GM10266 (cell line): ENCODE measurements at regions not wholly inside any gene's neighbourhood (a gene's known extent, or its start where the extent isn't known, plus 50 kb on each side); places are given as distances from the start of the nearest gene placed in this dataset.
"Not testable (repeated sequence)": the region's sequence is repeated elsewhere in the genome, so short reads cannot be mapped to it uniquely, and the experiment has no call there.

Experiments used
- DNase-seq: peaks from one replicate; pipeline ENCODE4 v3.0.0; 2012; ENCODE audit errors: extremely low spot score
- TF ChIP-seq, protein P1 (sequence below): IDR thresholded peaks from 2 replicates; pipeline ENCODE4 v1.5.1; 2012; ENCODE audit warnings: mild to moderate bottlenecking, low read depth; ENCODE audit not compliant: control insufficient read depth, insufficient read depth; ENCODE audit errors: missing control alignments

DNA sequence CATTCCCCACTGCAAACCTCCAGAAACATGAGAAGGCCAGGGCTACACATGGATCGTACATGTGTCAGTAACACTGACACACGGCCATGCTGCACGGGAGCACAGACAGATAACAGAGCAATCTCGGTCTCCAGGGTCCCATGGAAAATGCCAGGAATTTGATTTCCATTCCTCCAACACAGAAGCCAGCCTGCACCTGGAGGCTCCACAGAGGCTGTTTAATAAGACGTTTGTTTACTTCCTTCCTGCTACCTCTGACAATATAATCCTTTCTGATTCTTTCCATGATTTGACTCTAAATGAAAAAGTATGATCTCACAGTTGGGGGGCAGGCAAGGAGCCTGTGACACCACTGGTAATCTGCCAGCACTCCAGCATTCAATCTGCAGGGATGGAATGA is 210.9 kb upstream of the DDX18 start:
- TF ChIP-seq, protein P1, sequence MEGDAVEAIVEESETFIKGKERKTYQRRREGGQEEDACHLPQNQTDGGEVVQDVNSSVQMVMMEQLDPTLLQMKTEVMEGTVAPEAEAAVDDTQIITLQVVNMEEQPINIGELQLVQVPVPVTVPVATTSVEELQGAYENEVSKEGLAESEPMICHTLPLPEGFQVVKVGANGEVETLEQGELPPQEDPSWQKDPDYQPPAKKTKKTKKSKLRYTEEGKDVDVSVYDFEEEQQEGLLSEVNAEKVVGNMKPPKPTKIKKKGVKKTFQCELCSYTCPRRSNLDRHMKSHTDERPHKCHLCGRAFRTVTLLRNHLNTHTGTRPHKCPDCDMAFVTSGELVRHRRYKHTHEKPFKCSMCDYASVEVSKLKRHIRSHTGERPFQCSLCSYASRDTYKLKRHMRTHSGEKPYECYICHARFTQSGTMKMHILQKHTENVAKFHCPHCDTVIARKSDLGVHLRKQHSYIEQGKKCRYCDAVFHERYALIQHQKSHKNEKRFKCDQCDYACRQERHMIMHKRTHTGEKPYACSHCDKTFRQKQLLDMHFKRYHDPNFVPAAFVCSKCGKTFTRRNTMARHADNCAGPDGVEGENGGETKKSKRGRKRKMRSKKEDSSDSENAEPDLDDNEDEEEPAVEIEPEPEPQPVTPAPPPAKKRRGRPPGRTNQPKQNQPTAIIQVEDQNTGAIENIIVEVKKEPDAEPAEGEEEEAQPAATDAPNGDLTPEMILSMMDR: no peak
- no peak for DNase-seq

DNA sequence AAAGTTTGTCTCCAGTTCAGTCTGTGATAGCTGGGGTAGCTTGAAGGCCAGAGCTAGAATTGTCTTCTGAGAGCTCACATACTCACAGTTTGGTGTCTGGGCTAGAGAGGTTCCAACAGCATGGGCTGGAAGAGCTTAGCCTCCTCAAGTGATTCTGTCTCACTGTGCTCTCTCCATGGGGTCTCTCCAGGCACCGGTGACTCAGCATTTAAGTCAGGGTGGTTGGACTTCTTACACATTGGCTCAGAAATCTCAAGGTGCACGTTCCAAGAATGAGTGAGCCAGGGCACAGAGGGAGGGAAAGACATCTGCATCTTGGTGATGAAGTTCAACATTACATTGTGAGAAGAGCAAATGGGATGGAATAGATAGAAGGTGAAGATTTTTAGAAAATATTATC is 207.3 kb upstream of the DDX18 start:
- no peak for DNase-seq

DNA sequence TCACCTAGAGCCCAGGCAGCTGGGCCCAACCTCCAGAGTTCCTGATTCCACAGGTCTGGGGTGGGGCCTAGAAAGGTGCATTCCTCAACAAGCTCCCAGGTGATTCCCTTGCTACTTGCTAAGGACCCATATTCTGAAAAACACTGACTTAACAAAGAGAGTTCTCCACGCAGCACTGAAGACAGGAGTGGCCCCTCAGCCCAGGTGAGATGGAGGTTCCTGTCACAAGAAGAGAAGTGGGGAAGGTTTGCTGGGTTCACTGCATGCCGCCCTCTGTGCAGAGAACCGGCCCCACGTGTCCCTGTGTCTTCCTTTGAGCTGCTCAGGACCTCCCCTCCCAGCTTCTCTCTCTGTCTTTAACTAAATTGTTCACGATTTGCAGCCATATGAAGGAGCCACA is 201.4 kb upstream of the DDX18 start:
- no peak for DNase-seq
- TF ChIP-seq, protein P1: no peak

More for the DNA sequence above, 207.3 kb upstream of the DDX18 start:
- TF ChIP-seq, protein P1: no peak

DNA sequence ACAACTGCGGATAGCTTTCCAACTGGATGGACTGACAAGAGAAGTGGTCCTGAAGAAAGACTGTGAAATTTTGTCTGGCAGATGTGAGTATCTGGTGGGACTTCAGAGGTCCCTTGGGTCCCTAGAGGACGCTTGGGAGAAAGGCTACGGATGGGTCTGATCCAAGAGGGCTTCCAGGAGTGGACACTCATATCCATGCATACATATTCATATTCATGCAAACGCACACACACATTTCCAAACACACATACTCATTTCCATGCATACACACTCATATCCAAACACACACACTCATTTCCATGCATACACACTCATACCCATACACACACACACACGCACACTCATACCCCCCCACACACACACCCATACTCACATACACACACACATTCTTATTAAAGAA is 200.2 kb upstream of the DDX18 start:
- TF ChIP-seq, protein P1: no peak
- DNase-seq: no peak

DNA sequence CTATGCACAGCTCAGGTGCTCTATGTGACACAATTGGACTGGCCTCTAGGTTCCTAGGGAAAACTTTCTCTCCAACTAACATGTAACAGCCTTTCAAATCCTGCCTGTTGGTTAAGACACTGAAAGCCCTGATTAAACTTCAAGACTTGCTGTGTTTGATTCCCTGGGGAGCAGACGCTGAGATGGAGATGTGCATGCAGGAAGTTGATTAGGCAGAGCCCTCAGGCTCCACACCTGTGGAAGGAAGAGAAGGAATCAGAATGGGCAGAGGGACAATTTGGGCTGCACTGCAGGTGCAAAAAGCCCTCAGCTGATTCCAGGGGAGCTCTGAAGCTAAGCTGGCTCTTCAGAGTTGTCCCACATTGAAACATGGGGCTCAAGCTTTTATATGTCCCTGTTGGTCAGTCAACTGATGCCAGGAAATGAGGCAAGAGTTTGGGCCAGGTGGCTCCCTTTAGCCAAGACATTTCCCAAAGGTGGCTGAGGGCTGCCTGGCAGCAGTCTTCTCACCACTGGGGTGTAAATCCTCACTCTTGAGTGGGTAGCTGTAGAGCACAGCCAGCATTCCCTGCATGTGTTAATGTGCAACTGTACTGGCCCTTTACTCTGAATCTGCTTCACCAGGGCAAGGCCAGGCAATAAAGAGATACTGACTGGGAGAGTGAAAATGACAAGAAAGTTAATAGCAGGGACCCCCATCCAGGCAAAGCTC is 199.5 kb upstream of the DDX18 start:
- TF ChIP-seq, protein P1: no peak
- DNase-seq: no peak

DNA sequence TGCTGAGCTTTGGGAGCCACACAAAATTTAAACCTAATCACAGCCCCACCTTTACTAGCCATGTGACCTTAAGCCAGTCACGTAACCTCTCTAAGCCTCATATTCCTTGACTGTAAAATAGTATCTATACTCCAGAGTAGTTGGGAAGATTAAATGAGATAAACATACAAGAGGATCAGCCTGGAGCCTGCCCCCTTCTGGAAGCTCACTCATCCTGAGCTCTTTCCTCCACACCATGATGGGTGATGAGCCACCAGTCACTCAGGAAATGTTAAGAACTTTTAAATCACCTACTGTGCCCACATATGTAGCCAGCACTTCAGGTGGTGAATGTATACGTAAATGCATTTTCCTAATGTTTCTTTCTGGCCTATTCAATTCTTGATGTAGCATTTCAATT is 195.9 kb upstream of the DDX18 start:
- TF ChIP-seq, protein P1: no peak
- no peak for DNase-seq

DNA sequence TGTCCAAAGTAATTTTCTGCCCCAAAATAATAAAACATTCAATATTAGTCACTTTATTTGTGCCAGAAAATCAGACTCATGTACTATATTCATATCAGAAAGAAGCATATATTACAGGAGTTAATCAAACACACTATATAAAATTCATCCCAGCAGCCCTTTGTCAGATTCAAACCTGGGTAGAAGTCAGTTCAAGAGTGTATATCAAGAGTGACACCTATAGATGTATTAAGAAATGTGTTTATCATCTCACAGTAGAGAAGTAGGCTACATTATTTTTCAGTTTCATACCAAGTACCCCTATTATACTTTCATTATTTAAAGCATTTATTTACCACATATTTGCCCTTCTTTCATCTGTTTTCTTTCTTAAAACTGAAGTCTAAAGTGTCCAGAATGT is 193.2 kb upstream of the DDX18 start:
- TF ChIP-seq, protein P1: no peak
- no peak for DNase-seq

DNA sequence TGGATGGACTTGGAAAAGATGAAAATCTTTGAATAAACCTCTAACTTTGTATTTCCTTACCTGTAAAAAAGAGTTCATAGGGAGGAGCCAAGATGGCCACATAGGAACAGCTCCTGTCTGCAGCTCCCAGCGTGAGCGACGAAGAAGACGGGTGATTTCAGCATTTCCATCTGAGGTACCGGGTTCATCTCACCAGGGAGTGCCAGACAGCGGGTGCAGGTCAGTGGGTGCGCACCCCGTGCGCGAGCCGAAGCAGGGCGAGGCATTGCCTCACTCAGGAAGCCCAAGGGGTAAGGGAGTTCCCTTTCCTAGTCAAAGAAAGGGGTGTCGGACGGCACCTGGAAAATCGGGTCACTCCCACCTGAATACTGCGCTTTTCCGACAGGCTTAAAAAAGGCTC is 191.3 kb upstream of the DDX18 start:
- not testable (repeated sequence) for DNase-seq
